Right ventricle myocardium superior (tissue), 1 donor: ENCODE measurements at regions not wholly inside any gene's neighbourhood (a gene's known extent, or its start where the extent isn't known, plus 50 kb on each side); places are given as distances from the start of the nearest gene placed in this dataset.
A peak's percentile ranks its signal among the peaks of the same experiment; 100 is the strongest.
"Not testable (repeated sequence)": the region's sequence is repeated elsewhere in the genome, so short reads cannot be mapped to it uniquely, and the experiment has no call there.

ENCODE experiments used
- ATAC-seq: fragments of 200-7000 bp; cut with Tn5 transposase; one replicate; pipeline ENCODE4 v1.9.1; 2020; ENCODE audit warnings: mild to moderate bottlenecking; ENCODE audit not compliant: poor library complexity
- DNase-seq: peaks from one replicate; pipeline ENCODE4 v3.0.0-alpha.2; 2020
- intact Hi-C: fragments of 100-400 bp; cut with DNase I; formaldehyde crosslinking; loops from one replicate; pipeline ENCODE4 v1.11.2; 2022
- donor health status: DM: no; HTN: yes; CAD: no; lungs with severe emphysema.

- ATAC-seq: no peak
- DNase-seq: no peak
- intact Hi-C loops: loop anchor here (10.0 kb wide), 2 partner anchors 125 to 525 kb away; no protein-coding TSS in a partner anchor
Measured at GRCh38 chr13:74280093-74280794, 146.0 kb upstream of the KLF12 start.

GRCh38 chr13:74278901-74279300 lies 144.7 kb upstream of the KLF12 start:
- ATAC-seq (no peak), DNase-seq (no peak)
- intact Hi-C loops: no loop called here

- no peak for ATAC-seq
- no peak for DNase-seq
- intact Hi-C loops: no loop called here
Measured at GRCh38 chr13:74274916-74275315, 140.7 kb upstream of the KLF12 start.

GRCh38 chr13:74273581-74273980 lies 139.4 kb upstream of the KLF12 start:
- ATAC-seq (peak; percentile 51), DNase-seq (no peak)
- intact Hi-C loops: no loop called here

- intact Hi-C loops: no loop called here
- no peak for DNase-seq
- ATAC-seq: no peak
Measured at GRCh38 chr13:74272826-74273225, 138.6 kb upstream of the KLF12 start.

GRCh38 chr13:74270018-74270417 lies 135.8 kb upstream of the KLF12 start:
- no peak for DNase-seq
- intact Hi-C loops: no loop called here
- ATAC-seq: no peak

DNA sequence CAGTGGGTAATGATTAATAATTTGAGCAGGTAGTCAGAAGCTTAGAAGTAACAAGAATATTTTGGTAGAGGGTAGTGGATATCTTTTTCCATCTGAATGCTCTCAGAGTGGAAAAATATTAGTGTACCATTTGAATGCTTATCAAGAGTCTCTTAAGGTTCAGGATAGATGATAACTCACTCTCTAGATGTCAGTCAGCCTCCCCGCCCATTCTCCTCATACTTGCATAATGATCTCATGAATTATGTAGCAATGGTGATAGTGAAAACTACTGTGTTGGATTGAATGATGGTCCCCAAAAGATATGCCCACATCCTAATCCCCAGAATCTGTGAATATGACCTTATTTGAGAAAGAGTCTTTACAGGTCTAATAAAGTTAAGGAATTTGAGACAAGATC lies 132.7 kb upstream of the KLF12 start:
- ATAC-seq (no peak), DNase-seq (no peak)
- intact Hi-C loops: no loop called here

DNA sequence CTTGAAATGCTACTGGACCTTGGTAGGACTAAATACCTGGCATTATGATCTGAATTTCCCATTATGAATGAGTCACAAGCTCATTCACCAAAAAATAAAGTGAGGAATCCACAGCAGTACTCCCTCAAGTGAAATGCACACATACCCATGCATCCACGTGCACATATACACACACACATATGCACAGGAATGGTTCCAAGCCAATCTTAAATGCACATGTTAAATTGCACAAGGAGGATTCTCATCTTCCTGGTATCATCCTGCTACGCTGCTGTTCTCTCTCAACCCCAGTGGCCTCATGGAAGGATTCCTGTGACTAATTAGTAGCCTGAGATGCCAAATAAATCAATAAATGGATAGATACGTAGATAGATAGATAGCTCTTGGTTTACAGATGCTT lies 132.1 kb upstream of the KLF12 start:
- intact Hi-C loops: no loop called here
- no peak for DNase-seq
- no peak for ATAC-seq

GRCh38 chr13:74264333-74264732 lies 130.1 kb upstream of the KLF12 start:
- DNase-seq: no peak
- intact Hi-C loops: no loop called here
- ATAC-seq: no peak

DNA sequence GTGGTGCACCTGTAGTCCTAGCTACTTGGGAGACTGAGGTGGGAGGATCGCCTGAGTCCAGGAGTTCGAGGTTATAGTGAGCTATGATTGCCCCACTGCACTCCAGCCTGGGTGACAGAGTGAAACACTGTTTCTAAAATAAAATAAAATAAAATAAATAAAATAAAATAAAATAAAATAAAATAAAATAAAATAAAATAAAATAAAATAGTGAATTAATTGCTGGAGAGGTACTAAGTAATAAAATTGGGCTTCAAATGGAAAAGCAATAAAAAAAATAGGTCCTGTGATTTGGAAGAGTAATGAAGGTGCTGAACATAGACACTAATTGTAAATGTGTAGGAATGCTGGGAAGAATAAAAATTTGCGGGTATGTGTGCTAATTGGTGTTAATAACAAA lies 126.2 kb upstream of the KLF12 start:
- intact Hi-C loops, DNase-seq, ATAC-seq: not testable (repeated sequence)

DNA sequence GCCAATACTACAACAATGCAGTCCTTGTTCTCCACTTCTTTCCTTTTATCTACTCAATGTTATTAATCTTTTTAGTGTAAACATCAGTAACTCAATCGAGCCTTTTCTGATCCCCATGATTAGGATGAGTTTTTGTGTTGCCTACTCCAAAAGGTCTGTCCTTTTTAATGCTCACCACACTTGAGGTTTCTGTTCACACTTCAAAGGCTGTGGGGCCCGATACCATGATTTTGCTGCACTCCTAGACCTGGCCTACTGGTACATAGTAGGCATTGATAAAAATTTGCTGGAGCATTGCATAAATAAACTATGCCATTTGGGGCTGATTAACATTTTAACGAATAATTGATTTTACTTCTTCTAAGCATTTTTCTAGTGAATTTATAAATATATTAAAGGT lies 125.4 kb upstream of the KLF12 start:
- ATAC-seq (no peak), DNase-seq (no peak)
- intact Hi-C loops: no loop called here

- no peak for DNase-seq
- intact Hi-C loops: no loop called here
- ATAC-seq: no peak
Measured at GRCh38 chr13:74258961-74259360, 124.8 kb upstream of the KLF12 start.

DNA sequence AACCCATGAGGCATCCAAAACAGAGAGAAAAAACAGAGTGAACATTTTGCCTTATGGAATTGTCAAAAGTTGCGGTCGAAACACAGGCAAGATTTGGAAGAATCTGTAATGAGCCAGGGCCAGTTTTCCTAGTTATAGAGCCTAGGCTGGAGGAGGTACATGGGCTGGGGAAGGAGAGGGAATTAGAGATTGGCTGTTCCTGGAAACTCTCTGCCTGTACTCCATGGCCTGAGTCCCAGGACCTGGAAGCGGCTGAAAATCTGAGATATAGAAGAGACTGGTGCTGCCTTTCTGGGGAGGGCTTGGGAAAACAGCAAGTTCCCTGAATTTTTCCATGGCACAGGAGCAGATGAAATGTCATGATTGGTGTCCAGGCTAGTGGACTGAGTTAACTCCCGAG lies 122.8 kb upstream of the KLF12 start:
- intact Hi-C loops: no loop called here
- DNase-seq (no peak), ATAC-seq (peak; percentile 79)

- DNase-seq (no peak), ATAC-seq (no peak)
Measured at GRCh38 chr13:74253161-74253560, 119.0 kb upstream of the KLF12 start.

GRCh38 chr13:74251778-74252519 lies 117.7 kb upstream of the KLF12 start:
- no peak for DNase-seq
- intact Hi-C loops: no loop called here
- ATAC-seq: peak; percentile 45

More at GRCh38 chr13:74253161-74253560, 119.0 kb upstream of the KLF12 start:
- intact Hi-C loops: no loop called here

GRCh38 chr13:74250738-74251190 lies 116.6 kb upstream of the KLF12 start:
- intact Hi-C loops: no loop called here
- ATAC-seq: no peak
- no peak for DNase-seq

GRCh38 chr13:74248477-74248876 lies 114.3 kb upstream of the KLF12 start:
- ATAC-seq: no peak
- no peak for DNase-seq
- intact Hi-C loops: no loop called here

DNA sequence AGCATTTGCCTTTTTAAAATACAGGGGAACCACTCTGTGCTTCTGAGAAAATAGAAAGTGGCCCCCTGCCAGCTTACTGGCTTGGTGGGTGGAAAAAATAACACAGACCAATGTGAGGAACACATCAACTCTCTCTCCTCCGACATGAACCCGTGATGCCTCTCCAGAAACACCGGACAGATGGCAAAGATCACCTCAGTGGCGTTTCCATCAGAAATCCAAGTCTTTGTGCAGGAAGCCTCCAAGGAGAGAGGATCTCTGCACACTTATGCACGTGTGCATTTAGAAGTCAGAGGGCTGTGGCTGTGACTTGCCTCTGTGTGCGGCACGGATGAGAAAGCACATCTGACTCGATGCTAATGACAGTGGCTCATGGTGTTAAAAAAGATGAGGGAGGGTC lies 112.3 kb upstream of the KLF12 start:
- ATAC-seq (peak; percentile 68), DNase-seq (no peak)
- intact Hi-C loops: no loop called here

DNA sequence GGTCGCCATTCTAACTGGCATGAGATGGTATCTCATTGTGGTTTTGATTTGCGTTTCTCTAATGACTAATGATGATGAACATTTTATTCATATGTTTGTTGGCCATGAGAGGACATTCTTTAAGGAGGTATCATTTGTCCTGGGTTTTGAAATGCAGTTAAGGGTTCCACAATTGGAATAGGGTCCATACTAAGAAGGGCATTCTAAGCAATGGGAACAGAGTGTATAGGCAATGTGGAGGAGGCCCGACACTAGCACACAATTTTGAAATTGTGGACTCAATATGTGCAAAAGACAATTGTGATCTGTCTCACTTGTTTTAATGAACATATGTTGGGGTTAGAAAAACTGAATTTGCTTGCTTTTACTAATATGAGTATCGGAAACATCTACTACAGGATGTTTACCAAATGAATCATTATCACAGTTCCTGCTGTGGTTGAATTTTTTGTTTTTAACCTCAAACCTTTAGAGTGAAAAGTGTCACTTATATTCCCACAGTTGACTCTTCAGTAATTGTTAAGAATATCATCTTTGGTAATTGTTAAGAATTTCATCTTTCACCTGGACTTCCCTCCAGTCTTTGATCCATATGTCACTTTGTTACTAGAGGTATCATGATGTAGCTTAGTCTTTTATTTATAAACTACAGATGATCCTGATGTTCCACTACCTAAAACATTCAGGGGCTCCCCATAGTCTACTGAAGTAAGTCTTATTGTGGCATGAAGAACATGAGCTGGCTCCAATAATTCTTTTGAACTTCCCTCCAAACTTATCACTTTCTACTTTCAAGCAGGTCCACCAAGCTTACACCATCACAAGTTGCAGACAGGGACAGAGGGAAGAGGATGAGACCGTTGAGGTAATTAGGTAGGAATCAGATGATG lies 109.7 kb upstream of the KLF12 start:
- ATAC-seq (no peak), DNase-seq (no peak)
- intact Hi-C loops: no loop called here
